ENCODE measurements at regions not wholly inside any gene's neighbourhood (a gene's known extent, or its start where the extent isn't known, plus 50 kb on each side); places are given as distances from the start of the nearest gene placed in this dataset.

DNA sequence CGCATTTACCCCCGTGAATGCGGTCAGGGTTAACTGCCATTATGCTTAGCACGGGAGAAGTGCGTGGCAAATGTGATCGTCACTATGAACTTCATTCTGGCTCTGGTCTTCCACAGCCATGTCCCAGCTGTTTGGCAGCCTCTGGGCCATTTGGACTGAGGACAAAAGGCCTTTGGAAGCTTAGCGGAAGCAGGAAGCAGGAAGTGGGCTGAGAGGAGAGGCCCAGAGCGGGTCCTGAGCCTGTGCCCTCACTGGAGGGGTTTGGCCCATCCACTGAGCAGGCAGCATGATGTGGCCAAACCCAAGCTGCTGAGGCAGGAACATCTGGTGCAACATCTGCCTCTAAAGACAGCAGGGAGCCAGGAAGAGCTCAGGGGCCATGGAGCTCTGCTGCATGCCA, 345.9 kb downstream of the C16orf95 start:
- Histone ChIP-seq H3K4me1 (no peaks in the 10 kb centered on the region), H3K9me3 (no peaks in the 10 kb centered on the region), H3K4me3 (no peak overlapping the region), H3K27ac (no peak overlapping the region), H3K27me3 (no peaks in the 10 kb centered on the region), H3K36me3 (no peaks in the 10 kb centered on the region)
- intact Hi-C loops (cut with DNase I): no loop called here
- no peak for TF ChIP-seq POLR2A (IDR thresholded peaks at IDR 0.05)
- TF ChIP-seq CTCF (IDR thresholded peaks at IDR 0.05): no peak
- no peak for TF ChIP-seq POLR2AphosphoS5 (IDR thresholded peaks at IDR 0.05; ENCODE audit: insufficient read depth in 1 of 2, low read depth in 1 of 2)
- no peak for DNase-seq (ENCODE audit: extremely low spot score in 2 of 2)

- no peaks in the 10 kb centered on the region for H3K27me3 ChIP-seq
- H3K9me3 ChIP-seq: no peaks in the 10 kb centered on the region
- no peak overlapping the region for H3K27ac ChIP-seq
- TF ChIP-seq POLR2AphosphoS5 (IDR thresholded peaks at IDR 0.05; ENCODE audit: insufficient read depth in 1 of 2, low read depth in 1 of 2) (no peak), CTCF (IDR thresholded peaks at IDR 0.05) (no peak), POLR2A (IDR thresholded peaks at IDR 0.05) (no peak)
- no peaks in the 10 kb centered on the region for H3K4me1 ChIP-seq
- intact Hi-C loops (cut with DNase I): no loop called here
- DNase-seq (ENCODE audit: extremely low spot score in 2 of 2): no peak
- H3K4me3 ChIP-seq: no peak overlapping the region
- no peaks in the 10 kb centered on the region for H3K36me3 ChIP-seq
Measured at GRCh38 chr16:86974120-86974519, 343.1 kb downstream of the C16orf95 start.

GRCh38 chr16:86975445-86975844, 341.7 kb downstream of the C16orf95 start:
- no peaks in the 10 kb centered on the region for H3K36me3 ChIP-seq
- no peaks in the 10 kb centered on the region for H3K4me1 ChIP-seq
- H3K27me3 ChIP-seq: no peaks in the 10 kb centered on the region
- intact Hi-C loops (cut with DNase I): no loop called here
- TF ChIP-seq POLR2AphosphoS5 (IDR thresholded peaks at IDR 0.05; ENCODE audit: insufficient read depth in 1 of 2, low read depth in 1 of 2) (no peak), POLR2A (IDR thresholded peaks at IDR 0.05) (no peak), CTCF (IDR thresholded peaks at IDR 0.05) (no peak)
- H3K4me3 ChIP-seq: no peak overlapping the region
- no peak overlapping the region for H3K27ac ChIP-seq
- DNase-seq (ENCODE audit: extremely low spot score in 2 of 2): no peak
- no peaks in the 10 kb centered on the region for H3K9me3 ChIP-seq

GRCh38 chr16:86977076-86977676, 340.0 kb downstream of the C16orf95 start:
- H3K27ac ChIP-seq: no peak overlapping the region
- intact Hi-C loops (cut with DNase I): no loop called here
- H3K4me1 ChIP-seq: no peaks in the 10 kb centered on the region
- no peaks in the 10 kb centered on the region for H3K9me3 ChIP-seq
- no peak overlapping the region for H3K4me3 ChIP-seq
- TF ChIP-seq POLR2A (IDR thresholded peaks at IDR 0.05) (no peak), CTCF (IDR thresholded peaks at IDR 0.05) (no peak), POLR2AphosphoS5 (IDR thresholded peaks at IDR 0.05; ENCODE audit: insufficient read depth in 1 of 2, low read depth in 1 of 2) (no peak)
- no peaks in the 10 kb centered on the region for H3K36me3 ChIP-seq
- no peak for DNase-seq (ENCODE audit: extremely low spot score in 2 of 2)
- H3K27me3 ChIP-seq: no peaks in the 10 kb centered on the region

DNA sequence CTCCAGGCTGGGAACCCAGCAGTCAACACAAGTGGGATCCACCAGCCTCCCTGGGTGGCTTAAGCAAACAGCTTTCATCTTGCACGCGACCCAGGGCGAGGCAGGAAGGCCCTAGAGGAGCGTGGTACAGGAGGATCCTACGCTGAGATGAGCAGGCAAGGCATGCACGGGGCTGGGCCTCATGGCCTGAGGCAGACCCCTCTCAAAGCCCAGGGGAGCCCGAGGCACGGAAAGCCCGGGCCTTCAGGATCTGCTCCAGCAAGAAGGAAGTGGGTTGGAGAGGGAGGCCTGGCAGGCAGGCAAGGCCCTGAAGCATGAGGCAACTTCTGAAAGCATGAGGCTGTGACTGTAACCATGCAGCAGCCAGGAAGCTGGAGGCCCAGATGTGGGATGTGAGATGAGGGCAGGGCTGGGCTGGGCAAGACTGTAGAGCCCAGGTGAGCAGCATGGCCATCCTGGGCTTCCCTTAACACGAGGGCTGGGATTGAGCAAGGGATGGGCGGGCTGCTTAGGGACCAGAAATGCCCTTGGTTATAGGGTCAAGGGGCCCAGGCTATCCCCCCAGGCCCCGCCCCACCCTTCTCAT, 338.7 kb downstream of the C16orf95 start:
- Histone ChIP-seq H3K27me3 (no peaks in the 10 kb centered on the region), H3K27ac (no peak overlapping the region), H3K36me3 (no peaks in the 10 kb centered on the region), H3K4me3 (no peak overlapping the region), H3K4me1 (no peaks in the 10 kb centered on the region), H3K9me3 (no peaks in the 10 kb centered on the region)
- intact Hi-C loops (cut with DNase I): no loop called here
- no peak for DNase-seq (ENCODE audit: extremely low spot score in 2 of 2)
- TF ChIP-seq CTCF (IDR thresholded peaks at IDR 0.05): no peak
- no peak for TF ChIP-seq POLR2AphosphoS5 (IDR thresholded peaks at IDR 0.05; ENCODE audit: insufficient read depth in 1 of 2, low read depth in 1 of 2)
- no peak for TF ChIP-seq POLR2A (IDR thresholded peaks at IDR 0.05)

All from vagina (tissue), 2 donors.